ENCODE measurements at regions not wholly inside any gene's neighbourhood (a gene's known extent, or its start where the extent isn't known, plus 50 kb on each side); places are given as distances from the start of the nearest gene placed in this dataset.
"Not testable (repeated sequence)": the region's sequence is repeated elsewhere in the genome, so short reads cannot be mapped to it uniquely, and the experiment has no call there.

DNA sequence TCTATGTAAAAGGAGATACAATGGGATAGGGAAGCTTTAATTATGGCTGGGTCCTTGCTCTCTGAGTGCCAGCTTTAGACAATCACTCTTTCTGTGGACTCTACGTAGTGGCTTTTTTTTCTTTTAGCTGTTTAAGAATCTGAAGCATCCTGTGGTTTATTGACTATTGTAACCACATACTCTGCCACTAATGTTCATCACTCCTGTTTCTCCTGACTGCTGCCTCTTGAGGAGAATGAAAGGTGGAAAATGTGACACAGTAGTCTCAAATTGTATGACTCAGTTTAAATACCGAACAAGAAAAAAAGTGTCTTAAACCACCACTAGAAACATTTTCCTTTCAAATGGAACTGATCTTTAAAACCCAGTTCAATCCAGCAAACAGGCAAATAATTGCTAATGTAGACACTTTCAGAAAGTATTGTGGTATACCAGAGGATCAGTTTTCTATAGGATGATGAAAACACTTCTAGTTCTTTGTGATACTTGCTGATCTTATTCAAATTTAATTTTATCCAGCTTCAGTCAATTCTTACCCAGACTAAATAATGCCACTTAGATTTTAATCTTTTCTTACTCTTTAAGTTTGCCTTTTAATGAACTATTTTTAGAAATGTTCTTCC lies 302.7 kb upstream of the PMFBP1 start:
- intact Hi-C loops (cut with DNase I, micrococcal nuclease) = no loop called here
- DNase-seq (no peak), ATAC-seq (no peak)

DNA sequence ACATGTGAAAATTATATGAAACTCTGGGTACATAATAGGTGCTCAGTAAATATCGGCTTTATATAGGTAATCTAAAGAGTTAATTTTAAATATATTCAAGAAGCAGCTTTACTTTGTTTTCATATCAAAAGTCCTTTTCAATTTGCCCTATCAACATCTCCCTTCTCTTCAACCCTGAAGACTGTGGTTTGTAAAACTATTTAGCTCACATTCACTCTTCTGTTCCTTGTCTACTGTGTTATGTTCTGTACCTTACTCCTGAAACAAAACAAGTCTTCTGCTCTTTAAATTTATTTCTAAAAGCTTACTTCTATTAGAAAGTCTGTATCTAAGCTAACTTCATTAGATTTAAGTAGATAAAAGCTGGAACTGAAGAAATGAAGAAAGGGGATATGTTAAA lies 301.7 kb upstream of the PMFBP1 start:
- intact Hi-C loops (cut with DNase I, micrococcal nuclease) = no loop called here
- ATAC-seq (no peak), DNase-seq (no peak)

DNA sequence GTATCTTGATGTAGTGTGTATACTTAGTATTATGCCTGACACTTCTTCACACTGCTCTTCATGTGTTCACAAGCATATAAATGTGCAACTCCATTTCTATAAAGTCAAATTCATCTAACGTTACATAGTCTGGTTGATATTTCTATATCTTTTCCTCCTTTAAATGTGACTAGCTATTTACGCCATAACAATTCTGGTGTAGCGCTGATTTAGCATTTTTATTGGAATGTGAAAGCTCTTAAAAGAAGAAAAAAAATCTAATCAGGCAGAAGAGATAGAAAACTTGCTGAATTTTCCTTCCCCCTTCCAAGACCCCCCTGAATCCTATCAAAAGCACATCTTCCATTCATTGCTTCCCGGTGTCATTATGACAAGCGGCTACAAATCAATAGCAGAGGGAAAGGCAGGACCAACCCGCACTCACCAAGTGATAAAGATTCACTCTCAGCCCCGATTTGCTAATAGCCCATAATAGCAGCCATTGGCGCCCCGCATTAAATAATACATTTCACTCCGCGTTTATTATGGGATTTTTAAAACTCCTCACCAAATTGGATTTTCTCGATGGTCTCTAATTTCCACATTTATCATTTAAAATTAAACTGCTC lies 299.5 kb upstream of the PMFBP1 start:
- intact Hi-C loops (cut with DNase I, micrococcal nuclease) = no loop called here
- ATAC-seq (no peak), DNase-seq (no peak)

DNA sequence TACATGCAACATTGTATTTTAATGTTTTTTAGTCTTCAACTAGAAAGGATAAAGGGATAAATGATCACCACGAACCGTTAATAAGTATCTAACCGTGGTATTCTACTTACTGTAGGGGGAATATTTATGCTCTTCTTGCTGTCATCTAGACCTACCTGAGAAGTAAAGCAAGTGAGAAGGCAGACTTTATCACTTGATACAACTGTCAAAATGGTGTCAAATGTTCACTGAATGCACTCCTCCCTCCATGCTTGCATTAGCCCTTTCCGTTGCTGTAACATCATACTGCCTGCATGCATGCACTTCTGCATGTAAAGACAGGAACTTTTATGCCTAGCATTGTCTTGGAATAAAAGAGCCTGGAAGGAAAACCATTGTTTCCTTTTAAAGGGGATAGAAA lies 298.6 kb upstream of the PMFBP1 start:
- ATAC-seq (no peak), DNase-seq (no peak)
- intact Hi-C loops (cut with DNase I, micrococcal nuclease) = no loop called here

DNA sequence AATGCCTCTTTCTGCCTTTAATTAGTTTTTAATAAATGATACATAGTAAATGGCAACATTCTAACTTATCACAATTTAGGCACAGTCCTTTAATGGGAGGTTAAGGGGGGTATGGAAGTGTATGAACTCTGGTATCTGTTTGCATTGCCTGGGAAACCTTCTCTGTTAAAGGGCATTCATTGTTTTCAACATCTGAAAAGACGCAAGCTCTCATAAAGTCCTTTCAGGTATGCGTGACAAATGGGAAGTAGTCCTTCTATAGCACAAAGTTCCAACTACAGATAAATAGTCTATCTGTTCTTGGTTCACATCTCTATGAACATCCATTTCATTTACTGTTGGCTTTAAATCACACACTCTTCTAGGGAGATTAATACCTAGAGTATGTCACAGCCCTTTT lies 298.0 kb upstream of the PMFBP1 start:
- intact Hi-C loops (cut with DNase I, micrococcal nuclease) = loop anchor here in 1 of 2 donors (5.0 kb wide), 1 partner anchor 228 kb away; no protein-coding TSS in a partner anchor
- DNase-seq (no peak), ATAC-seq (no peak)

DNA sequence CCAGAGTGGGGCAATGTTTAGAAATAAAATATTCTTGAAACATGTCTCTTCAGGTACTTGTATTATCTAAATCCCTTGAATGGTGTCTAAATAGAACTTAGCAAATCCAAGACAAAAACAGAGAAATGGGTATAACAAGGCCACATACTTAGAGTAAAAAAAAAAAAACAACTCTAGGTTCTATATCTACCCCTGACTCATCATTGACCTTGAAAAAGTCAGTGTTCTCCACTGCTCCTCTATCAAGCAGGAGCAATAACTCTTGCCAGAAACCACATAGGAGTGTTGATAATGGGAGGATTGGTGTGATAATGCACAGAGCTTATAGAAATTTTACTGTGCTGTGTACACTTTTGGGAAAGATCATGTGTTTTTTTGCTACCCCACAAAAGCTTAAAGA lies 296.6 kb upstream of the PMFBP1 start:
- ATAC-seq (no peak), DNase-seq (no peak)
- intact Hi-C loops (cut with DNase I, micrococcal nuclease) = loop anchor here in 1 of 2 donors (5.0 kb wide), 1 partner anchor 226 kb away; no protein-coding TSS in a partner anchor

DNA sequence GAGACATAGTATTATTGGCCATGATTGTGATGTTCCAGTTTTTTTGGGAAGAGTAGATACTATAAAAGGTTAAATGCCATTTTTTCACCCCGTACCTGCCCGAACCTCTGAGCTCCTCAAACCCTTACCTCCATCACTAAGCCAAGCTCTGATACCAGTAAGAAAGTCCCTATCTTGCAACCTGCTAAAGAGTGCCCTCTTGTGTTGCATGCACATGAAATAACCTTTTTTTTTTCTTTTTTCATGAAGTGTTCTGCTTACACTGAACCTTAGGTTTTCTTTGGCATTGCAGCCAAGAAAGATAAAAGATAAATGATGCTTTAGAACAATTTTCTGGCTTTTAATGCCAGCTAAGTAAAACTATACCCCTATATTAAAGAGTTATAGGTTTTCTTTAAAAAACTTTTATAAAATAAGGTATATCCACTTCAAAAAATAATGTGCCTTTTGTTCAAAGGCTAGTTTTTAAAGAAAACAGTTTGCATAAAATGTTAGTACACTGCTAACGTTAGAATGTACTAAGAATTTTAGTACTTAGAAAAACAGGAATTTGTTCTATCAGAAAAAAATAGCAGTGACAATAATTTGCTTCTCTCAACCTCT lies 295.3 kb upstream of the PMFBP1 start:
- DNase-seq (no peak), ATAC-seq (peak; percentile 68)
- intact Hi-C loops (cut with DNase I, micrococcal nuclease) = loop anchor here in 1 of 2 donors (5.0 kb wide), 1 partner anchor 225 kb away; no protein-coding TSS in a partner anchor

DNA sequence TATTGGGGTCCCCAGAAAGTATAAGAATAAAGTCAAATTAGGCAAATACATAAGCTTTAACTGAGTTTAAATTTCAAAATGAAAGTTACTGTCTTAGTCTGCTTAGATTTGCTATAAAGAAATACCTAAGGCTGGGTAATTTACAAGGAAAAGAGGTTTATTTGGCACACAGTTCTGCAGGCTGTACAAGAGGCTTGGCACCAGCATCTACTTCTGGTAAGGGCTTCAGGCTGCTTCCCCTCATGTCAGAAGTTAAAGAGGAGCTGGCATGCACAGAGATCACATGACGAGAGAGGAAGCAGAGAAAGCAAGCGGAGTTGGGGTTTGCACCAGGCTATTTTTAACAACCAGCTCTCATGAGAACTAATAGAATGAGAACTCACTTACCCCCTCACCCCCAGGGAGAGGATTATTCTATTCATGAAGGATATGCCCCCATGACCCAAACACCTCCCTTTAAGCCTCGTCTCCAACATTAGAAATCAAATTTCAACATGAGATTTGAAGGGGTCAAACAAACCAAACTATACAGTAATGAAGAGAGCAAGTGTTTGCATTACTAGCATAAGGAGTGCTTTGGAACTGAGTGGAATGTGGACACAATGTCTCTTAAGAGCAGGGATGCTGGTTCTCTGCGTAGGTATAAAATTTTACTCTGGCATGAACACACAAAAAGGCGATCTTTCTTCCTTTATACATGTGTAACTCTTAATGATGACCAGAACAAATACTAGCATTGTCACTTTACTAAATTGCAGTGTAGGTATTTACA lies 292.8 kb upstream of the PMFBP1 start:
- intact Hi-C loops (cut with DNase I, micrococcal nuclease) = loop anchor here in 1 of 2 donors (5.0 kb wide), 1 partner anchor 222 kb away; no protein-coding TSS in a partner anchor
- DNase-seq (no peak), ATAC-seq (no peak)

DNA sequence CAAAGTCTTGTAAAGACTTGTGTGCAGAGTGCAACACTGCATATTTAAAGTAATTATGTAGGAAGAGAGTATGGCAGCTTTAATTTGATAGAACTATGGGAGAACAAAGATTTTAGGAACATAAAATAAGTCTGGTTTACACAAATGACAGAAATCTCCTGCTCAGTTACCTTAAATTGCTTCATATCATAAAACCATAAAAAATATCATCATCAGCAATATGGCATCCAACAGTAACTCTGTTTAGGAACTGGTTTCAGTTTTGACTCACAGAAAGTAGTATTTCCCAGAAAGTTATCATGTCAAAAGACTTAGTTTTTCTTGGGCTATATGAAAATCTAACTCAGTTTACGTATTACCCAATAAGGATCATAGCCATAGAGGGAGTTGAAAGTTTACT lies 292.1 kb upstream of the PMFBP1 start:
- peak; percentile 79 for ATAC-seq
- no peak for DNase-seq
- intact Hi-C loops (cut with DNase I, micrococcal nuclease) = no loop called here

DNA sequence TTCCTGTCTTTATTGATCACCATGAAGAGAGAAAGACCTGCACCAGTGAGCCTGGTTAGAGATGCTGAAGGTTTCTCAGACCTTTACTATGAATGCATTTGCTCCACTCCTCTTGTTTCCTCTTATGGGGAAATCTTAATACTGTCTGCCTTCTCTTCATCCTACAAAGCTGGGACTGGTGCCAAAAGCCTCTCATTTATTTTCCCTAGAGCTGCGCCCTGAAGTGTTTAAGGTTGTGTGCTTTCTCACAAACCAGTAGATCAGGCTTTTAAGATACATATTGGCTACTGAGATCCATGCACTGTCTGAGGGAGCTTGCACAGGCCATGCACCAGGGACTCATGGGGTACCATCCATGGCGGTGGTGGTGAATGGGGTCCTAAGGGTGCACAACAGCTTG lies 286.1 kb upstream of the PMFBP1 start:
- peak in 1 of 2 donors; percentile 14 for DNase-seq

DNA sequence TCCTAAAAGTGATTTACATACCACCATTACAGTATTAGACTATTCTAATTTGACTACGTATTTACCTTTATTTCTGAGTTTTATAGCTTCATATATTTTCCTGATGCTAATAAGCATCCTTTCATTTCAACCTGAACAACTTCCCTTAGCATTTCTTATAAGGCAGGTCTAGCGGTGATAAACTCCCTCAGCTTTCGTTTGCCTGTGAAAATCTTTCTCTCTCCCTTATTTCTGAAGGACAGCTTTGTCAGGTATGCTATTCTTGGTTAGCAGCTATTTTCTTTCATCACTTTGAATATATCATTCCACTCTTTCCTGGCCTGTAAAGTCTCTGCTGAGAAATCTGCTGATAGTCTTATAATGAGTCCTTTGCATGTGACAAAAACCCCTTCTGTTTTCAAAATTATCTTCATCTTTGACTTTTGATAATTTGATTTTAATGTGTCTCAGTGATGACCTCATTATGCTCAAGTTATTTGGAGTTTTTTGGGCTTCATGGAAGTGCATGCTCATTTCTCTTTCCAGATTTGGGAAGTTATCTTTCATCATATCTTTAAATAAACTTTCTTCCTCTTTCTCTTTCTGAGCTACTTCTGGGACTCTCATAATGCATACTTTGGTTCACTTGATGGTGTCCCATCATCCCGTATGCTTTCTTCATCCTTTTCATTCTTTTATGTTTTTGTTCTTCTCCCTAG lies 285.4 kb upstream of the PMFBP1 start:
- intact Hi-C loops (cut with DNase I, micrococcal nuclease) = no loop called here
- no peak for DNase-seq

More for the DNA sequence above, 286.1 kb upstream of the PMFBP1 start:
- intact Hi-C loops (cut with DNase I, micrococcal nuclease) = no loop called here
- peak; percentile 53 for ATAC-seq

DNA sequence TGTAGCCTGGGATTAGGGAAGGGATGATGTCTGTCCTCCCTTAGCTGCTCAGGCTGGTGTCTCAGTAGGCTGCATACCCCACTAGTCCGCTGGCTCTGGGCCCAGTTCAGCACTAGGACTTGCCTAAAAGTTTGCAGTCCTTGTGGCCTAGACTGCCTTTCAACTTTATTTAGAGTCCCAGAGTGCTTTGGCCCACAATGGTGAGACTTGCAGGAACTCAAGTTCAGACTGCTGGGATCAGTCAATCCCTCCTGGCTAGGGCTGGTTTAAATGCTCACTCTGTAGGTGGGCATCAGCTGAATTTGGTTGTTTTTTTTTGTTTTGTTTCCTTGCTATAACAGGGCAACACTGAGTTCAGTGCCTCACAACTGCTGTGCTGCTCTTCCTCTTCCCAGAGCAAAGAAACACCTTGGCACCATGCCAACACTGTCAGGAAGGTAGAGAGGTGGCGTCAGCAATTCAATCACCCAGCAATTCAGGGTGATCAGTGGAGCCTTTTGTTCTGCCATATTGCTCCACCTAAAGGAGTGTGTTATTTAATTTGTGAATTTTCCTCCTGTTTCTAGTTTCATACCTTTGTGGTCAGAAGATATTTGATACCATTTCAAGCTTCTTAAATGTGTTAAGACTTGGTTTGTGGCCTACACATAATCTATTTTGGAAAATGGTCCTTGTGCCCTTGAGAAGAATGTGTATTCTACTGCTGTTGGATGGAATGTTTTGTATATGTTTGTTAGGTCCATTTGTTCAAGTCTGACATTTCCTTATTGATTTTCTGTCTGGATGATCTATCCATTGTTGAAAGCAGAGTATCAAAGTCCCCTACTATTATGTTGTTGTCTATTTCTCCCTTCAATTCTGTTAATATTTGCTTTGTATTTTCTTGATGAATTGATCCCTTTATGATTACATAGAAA lies 284.0 kb upstream of the PMFBP1 start:
- peak; percentile 49 to 67 for DNase-seq
- intact Hi-C loops (cut with DNase I, micrococcal nuclease) = no loop called here

More for the DNA sequence above, 285.4 kb upstream of the PMFBP1 start:
- ATAC-seq = no peak

DNA sequence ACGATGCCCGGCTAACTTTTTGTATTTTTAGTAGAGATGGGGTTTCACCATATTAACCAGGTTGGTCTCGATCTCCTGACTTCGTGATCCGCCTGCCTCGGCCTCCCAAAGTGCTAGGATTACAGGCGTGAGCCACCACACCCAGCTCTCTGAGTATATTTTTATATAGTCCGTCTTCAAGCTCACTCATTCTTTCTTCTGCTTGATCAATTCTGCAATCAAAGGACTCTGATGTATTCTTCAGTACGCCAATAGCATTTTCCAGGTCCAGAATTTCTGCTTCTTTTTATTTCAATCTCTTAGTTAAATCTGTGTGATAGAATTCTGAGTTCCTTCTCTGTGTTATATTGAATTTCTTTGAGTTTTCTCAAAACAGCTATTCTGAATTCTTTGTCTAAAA lies 281.9 kb upstream of the PMFBP1 start:
- DNase-seq; ATAC-seq; intact Hi-C loops (cut with DNase I, micrococcal nuclease): not testable (repeated sequence)

More for the DNA sequence above, 284.0 kb upstream of the PMFBP1 start:
- ATAC-seq = peak; percentile 98

DNA sequence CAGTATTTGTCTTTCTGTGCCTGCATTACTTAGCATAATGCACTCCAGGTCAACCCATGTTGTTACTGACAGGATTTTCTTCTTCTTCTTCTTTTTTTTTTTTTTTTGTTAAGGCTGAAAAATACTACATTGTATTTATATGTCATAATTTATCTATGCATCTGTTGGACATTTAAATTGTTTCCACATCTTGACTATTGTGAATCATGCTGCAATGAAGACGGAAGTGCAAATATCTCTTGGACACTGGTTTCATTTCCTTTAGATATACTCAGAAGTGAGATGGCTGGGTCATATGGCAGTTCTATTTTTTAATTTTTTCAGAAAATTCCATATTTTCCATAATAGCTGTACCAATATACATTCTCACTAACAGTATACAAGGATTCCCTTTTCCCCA lies 272.7 kb upstream of the PMFBP1 start:
- intact Hi-C loops (cut with DNase I, micrococcal nuclease) = no loop called here
- DNase-seq = no peak

DNA sequence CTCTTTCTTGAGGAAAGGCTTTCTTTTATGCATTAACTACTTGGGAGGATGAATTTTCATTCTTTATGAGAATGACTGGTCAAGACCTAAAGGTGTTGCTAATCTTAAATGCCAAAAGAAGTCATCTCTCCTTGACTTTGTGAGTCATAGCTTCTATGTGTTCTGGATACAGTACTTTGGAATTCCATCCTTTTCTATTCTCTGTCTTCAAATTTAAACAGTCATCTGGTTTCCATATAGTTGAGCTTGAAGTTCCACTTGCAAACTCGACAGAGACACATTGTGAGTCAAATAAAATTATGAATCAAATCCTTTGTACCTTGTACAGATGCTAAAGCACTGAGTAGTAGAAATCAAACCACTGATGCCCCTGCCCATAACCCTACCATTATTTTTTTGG lies 271.9 kb upstream of the PMFBP1 start:
- intact Hi-C loops (cut with DNase I, micrococcal nuclease) = no loop called here
- ATAC-seq = no peak
- no peak for DNase-seq

More for the DNA sequence above, 272.7 kb upstream of the PMFBP1 start:
- no peak for ATAC-seq

DNA sequence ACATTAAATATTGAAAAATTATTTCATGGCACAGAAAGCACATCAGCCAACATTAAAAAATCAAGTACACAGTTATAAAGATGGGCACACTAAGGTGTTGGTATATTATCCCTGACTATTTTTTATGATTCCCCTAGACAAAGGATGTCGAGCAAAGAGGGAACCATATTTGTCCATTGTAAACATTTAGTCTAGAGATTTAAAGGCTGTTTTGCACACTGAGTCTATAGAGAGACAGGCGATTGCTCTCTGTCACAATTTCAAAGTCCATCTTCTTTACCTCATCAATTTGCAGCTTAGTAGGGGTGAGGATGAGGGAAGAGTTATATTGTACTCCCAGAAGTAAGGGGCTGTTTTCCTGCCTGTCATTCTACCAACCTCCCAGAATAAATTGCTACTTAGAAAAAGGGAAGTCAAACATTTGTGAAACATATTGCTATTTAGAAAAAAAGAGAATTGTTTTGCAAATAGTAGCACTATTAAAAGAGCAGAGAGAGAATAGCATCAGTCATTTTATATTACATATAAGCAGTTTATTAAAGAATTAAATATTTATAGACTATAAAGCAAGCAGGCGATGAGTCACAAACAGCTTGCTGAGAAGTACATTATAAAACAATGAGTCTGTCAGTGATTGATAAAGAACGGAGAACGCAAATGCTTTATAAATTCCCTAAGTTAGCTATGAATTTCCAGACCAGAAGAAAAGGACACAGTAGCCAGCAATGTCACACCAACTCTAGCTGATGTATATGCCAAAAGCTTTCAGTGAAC lies 270.6 kb upstream of the PMFBP1 start:
- DNase-seq (no peak), ATAC-seq (peak; percentile 58)
- intact Hi-C loops (cut with DNase I, micrococcal nuclease) = no loop called here

DNA sequence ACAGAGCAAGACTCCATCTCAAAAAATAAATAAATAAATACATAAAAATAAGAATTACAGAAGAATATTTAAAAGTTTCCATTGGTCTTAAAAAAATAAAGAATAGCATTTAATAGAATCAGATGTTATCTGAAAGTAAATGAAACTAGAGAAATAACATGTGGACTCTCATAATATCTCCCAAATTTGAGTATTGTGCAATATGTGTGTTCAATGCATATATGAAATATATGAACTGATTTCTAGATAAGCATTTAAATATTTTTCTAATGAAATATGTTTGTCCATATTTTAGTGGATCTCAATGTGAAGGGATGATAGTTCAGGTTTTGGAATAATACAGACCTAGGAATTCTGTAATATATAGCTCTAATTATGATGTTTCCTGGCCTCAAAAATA lies 265.9 kb upstream of the PMFBP1 start:
- DNase-seq = no peak
- ATAC-seq = no peak
- intact Hi-C loops (cut with DNase I, micrococcal nuclease) = no loop called here
